ENCODE measurements at regions not wholly inside any gene's neighbourhood (a gene's known extent, or its start where the extent isn't known, plus 50 kb on each side); places are given as distances from the start of the nearest gene placed in this dataset.

- peaks cover 3% of the 10 kb centered on the region in 2 donors for H3K9me3 Mint-ChIP-seq
- 88% methylated on average over 5 of the region's 5 CpGs for WGBS (ENCODE audit: insufficient coverage)
Observed at GRCh38 chr12:28938056-28938455, 211.0 kb upstream of the FAR2 start.

GRCh38 chr12:28938581-28939235 is 210.4 kb upstream of the FAR2 start:
- no peak overlapping the region for H3K4me3 Mint-ChIP-seq

More at GRCh38 chr12:28938056-28938455, 211.0 kb upstream of the FAR2 start:
- no peak for TF ChIP-seq CTCF (IDR thresholded peaks at IDR 0.05)
- no peaks in the 10 kb centered on the region for H3K9me3 ChIP-seq (ENCODE audit: control insufficient read depth, insufficient read depth, low read length)
- Mint-ChIP-seq H3K4me3 (no peak overlapping the region), H3K27ac (no peak overlapping the region), H3K36me3 (no peaks in the 10 kb centered on the region), H3K4me1 (no peaks in the 10 kb centered on the region), H3K27me3 (ENCODE audit: low read depth in 2 of 2) (no peaks in the 10 kb centered on the region)
- intact Hi-C loops (cut with micrococcal nuclease), result no loop called here
- no peak overlapping the region for H3K27ac ChIP-seq (ENCODE audit: low read length)
- H3K36me3 ChIP-seq (ENCODE audit: control insufficient read depth, insufficient read depth, low read length), result no peaks in the 10 kb centered on the region
- no peaks in the 10 kb centered on the region for H3K4me1 ChIP-seq (ENCODE audit: control insufficient read depth, insufficient read depth, low read length)
- no peaks in the 10 kb centered on the region for H3K27me3 ChIP-seq (ENCODE audit: control insufficient read depth, insufficient read depth, low read length)
- DNase-seq (no peak), ATAC-seq (no peak)
- H3K4me3 ChIP-seq (ENCODE audit: low read length), result no peak overlapping the region

GRCh38 chr12:28939427-28939826 is 209.7 kb upstream of the FAR2 start:
- intact Hi-C loops (cut with micrococcal nuclease), result no loop called here
- H3K4me3 Mint-ChIP-seq, result no peak overlapping the region
- H3K27ac ChIP-seq (ENCODE audit: low read length), result no peak overlapping the region
- TF ChIP-seq CTCF (IDR thresholded peaks at IDR 0.05), result no peak
- no peak overlapping the region for H3K27ac Mint-ChIP-seq
- H3K4me1 ChIP-seq (ENCODE audit: control insufficient read depth, insufficient read depth, low read length), result no peaks in the 10 kb centered on the region
- ATAC-seq (no peak), DNase-seq (no peak)
- no peaks in the 10 kb centered on the region for H3K27me3 Mint-ChIP-seq (ENCODE audit: low read depth in 2 of 2)
- H3K4me1 Mint-ChIP-seq, result no peaks in the 10 kb centered on the region
- no peaks in the 10 kb centered on the region for H3K9me3 ChIP-seq (ENCODE audit: control insufficient read depth, insufficient read depth, low read length)
- 93% methylated on average over 2 of the region's 2 CpGs for WGBS (ENCODE audit: insufficient coverage)
- H3K4me3 ChIP-seq (ENCODE audit: low read length), result no peak overlapping the region
- no peaks in the 10 kb centered on the region for H3K36me3 ChIP-seq (ENCODE audit: control insufficient read depth, insufficient read depth, low read length)
- no peaks in the 10 kb centered on the region for H3K27me3 ChIP-seq (ENCODE audit: control insufficient read depth, insufficient read depth, low read length)
- peaks cover 3% of the 10 kb centered on the region in 2 donors for H3K9me3 Mint-ChIP-seq
- no peaks in the 10 kb centered on the region for H3K36me3 Mint-ChIP-seq

More at GRCh38 chr12:28938581-28939235, 210.4 kb upstream of the FAR2 start:
- Histone ChIP-seq H3K4me3 (ENCODE audit: low read length) (no peak overlapping the region), H3K4me1 (ENCODE audit: control insufficient read depth, insufficient read depth, low read length) (no peaks in the 10 kb centered on the region), H3K36me3 (ENCODE audit: control insufficient read depth, insufficient read depth, low read length) (no peaks in the 10 kb centered on the region), H3K9me3 (ENCODE audit: control insufficient read depth, insufficient read depth, low read length) (no peaks in the 10 kb centered on the region), H3K27me3 (ENCODE audit: control insufficient read depth, insufficient read depth, low read length) (no peaks in the 10 kb centered on the region), H3K27ac (ENCODE audit: low read length) (no peak overlapping the region)
- H3K27ac Mint-ChIP-seq, result no peak overlapping the region
- no peaks in the 10 kb centered on the region for H3K4me1 Mint-ChIP-seq
- TF ChIP-seq CTCF (IDR thresholded peaks at IDR 0.05), result no peak
- no peaks in the 10 kb centered on the region for H3K27me3 Mint-ChIP-seq (ENCODE audit: low read depth in 2 of 2)
- peaks cover 3% of the 10 kb centered on the region in 2 donors for H3K9me3 Mint-ChIP-seq
- ATAC-seq (no peak), DNase-seq (no peak)
- WGBS (ENCODE audit: insufficient coverage), result 96% methylated on average over 11 of the region's 11 CpGs
- no peaks in the 10 kb centered on the region for H3K36me3 Mint-ChIP-seq
- intact Hi-C loops (cut with micrococcal nuclease), result no loop called here

GRCh38 chr12:28941248-28941647 is 207.8 kb upstream of the FAR2 start:
- Mint-ChIP-seq H3K27me3 (ENCODE audit: low read depth in 2 of 2) (no peaks in the 10 kb centered on the region), H3K27ac (no peak overlapping the region), H3K36me3 (no peaks in the 10 kb centered on the region), H3K4me1 (no peaks in the 10 kb centered on the region), H3K9me3 (peaks cover 3% of the 10 kb centered on the region in 2 donors), H3K4me3 (no peak overlapping the region)
- no peaks in the 10 kb centered on the region for H3K36me3 ChIP-seq (ENCODE audit: control insufficient read depth, insufficient read depth, low read length)
- no peak overlapping the region for H3K4me3 ChIP-seq (ENCODE audit: low read length)
- no peak for DNase-seq
- WGBS (ENCODE audit: insufficient coverage), result 83% methylated on average over 1 of the region's 2 CpGs
- H3K4me1 ChIP-seq (ENCODE audit: control insufficient read depth, insufficient read depth, low read length), result no peaks in the 10 kb centered on the region
- no peak for TF ChIP-seq CTCF (IDR thresholded peaks at IDR 0.05)
- no peak overlapping the region for H3K27ac ChIP-seq (ENCODE audit: low read length)
- intact Hi-C loops (cut with micrococcal nuclease), result no loop called here
- H3K27me3 ChIP-seq (ENCODE audit: control insufficient read depth, insufficient read depth, low read length), result no peaks in the 10 kb centered on the region
- ATAC-seq, result no peak
- no peaks in the 10 kb centered on the region for H3K9me3 ChIP-seq (ENCODE audit: control insufficient read depth, insufficient read depth, low read length)

All from natural killer cell (primary cell).